Activated B cell treated with CpG ODN at 0.5 μM for 24 hours (primary cell): ENCODE measurements at regions not wholly inside any gene's neighbourhood (a gene's known extent, or its start where the extent isn't known, plus 50 kb on each side); places are given as distances from the start of the nearest gene placed in this dataset.
"Not testable (repeated sequence)": the region's sequence is repeated elsewhere in the genome, so short reads cannot be mapped to it uniquely, and the experiment has no call there.

Source experiments
- ATAC-seq: fragments of 200-7000 bp; cut with Tn5 transposase; one replicate; pipeline ENCODE4 v1.10.0; 2021; ENCODE audit warnings: low read depth, mild to moderate bottlenecking, moderate library complexity
- CTCF ChIA-PET: fragments of 350-600 bp; sonication (Branson Sonifier 250); formaldehyde crosslinking; loops from one replicate; lab custom pipeline; 2021; ENCODE audit warnings: antibody characterized with exemption; lab: Charles Lee
- POLR2A ChIA-PET: fragments of 350-600 bp; sonication (Branson Sonifier 250); formaldehyde crosslinking; loops from one replicate; lab custom pipeline; 2021; ENCODE audit warnings: antibody characterized with exemption; lab: Charles Lee
- DNase-seq: peaks from one replicate; pipeline ENCODE4 v3.0.0; 2022
- H3K27ac Mint-ChIP-seq: one replicate; pipeline ENCODE4 v1.8.0; 2020; ENCODE audit warnings: mixed read lengths
- H3K27me3 Mint-ChIP-seq: one replicate; pipeline ENCODE4 v1.8.0; 2021; ENCODE audit warnings: mixed read lengths
- H3K36me3 Mint-ChIP-seq: one replicate; pipeline ENCODE4 v1.8.0; 2021; ENCODE audit warnings: low read depth, mixed read lengths
- H3K4me1 Mint-ChIP-seq: one replicate; pipeline ENCODE4 v1.8.0; 2021; ENCODE audit warnings: mixed read lengths
- H3K4me3 Mint-ChIP-seq: one replicate; pipeline ENCODE4 v1.8.0; 2020; ENCODE audit warnings: mild to moderate bottlenecking, mixed read lengths
- H3K9me3 Mint-ChIP-seq: one replicate; pipeline ENCODE4 v1.8.0; 2020; ENCODE audit warnings: mixed read lengths
- intact Hi-C: fragments of 100-400 bp; cut with micrococcal nuclease; formaldehyde crosslinking; loops from one replicate; pipeline ENCODE4 v1.15.1; 2024
- TF ChIP-seq, protein P1 (sequence below): fragments of 200-600 bp; IDR thresholded peaks from one replicate; pipeline ENCODE4 v1.8.0; 2022; ENCODE audit warnings: antibody characterized with exemption, mild to moderate bottlenecking

DNA sequence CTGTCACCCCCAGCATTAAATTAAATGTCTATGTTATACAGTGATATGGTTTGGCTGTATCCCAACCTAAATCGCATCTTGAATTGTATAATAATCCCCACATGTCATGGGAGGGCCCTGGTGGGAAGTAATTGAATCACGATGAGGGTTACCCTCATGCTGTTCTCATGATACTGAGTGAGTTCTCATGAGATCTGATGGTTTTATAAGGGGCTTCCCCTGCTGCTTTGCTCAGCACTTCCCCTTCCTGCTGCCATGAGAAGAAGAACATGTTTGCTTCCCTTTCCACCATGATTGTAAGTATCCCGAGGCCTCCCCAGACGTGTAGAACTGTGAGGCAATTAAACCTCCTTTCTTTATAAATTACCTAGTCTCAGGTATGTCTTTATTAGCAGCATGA lies 445.7 kb downstream of the MRPL39 start:
- H3K36me3 Mint-ChIP-seq: peaks cover 6% of the 10 kb centered on the region
- intact Hi-C loops: no loop called here
- ChIA-PET POLR2A (no interaction called here), CTCF (no interaction called here)
- H3K4me3 Mint-ChIP-seq: no peak overlapping the region
- H3K27me3 Mint-ChIP-seq: no peaks in the 10 kb centered on the region
- TF ChIP-seq, protein P1, sequence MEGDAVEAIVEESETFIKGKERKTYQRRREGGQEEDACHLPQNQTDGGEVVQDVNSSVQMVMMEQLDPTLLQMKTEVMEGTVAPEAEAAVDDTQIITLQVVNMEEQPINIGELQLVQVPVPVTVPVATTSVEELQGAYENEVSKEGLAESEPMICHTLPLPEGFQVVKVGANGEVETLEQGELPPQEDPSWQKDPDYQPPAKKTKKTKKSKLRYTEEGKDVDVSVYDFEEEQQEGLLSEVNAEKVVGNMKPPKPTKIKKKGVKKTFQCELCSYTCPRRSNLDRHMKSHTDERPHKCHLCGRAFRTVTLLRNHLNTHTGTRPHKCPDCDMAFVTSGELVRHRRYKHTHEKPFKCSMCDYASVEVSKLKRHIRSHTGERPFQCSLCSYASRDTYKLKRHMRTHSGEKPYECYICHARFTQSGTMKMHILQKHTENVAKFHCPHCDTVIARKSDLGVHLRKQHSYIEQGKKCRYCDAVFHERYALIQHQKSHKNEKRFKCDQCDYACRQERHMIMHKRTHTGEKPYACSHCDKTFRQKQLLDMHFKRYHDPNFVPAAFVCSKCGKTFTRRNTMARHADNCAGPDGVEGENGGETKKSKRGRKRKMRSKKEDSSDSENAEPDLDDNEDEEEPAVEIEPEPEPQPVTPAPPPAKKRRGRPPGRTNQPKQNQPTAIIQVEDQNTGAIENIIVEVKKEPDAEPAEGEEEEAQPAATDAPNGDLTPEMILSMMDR: no peak
- ATAC-seq: no peak
- H3K9me3 Mint-ChIP-seq: peaks cover 25% of the 10 kb centered on the region
- DNase-seq: no peak
- peaks cover 18% of the 10 kb centered on the region for H3K4me1 Mint-ChIP-seq
- peak overlapping the region; percentile 55 for H3K27ac Mint-ChIP-seq

DNA sequence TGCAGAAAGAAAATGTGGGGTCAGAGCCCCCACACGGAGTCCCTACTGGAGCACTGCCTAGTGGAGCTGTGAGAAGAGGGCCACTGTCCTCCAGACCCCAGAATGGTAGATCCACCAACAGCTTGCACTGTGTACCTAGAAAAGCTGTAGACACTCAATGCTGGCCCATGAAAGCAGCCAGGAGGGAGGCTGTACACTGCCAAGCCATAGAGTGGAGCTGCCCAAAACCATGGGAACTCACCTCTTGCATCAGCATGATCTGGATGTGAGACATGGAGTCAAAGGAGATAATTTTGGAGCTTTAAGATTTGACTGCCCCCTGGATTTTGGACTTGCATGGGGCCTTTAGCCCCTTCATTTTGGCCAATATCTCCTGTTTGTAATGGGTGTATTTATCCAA lies 452.3 kb downstream of the MRPL39 start:
- CTCF ChIA-PET, POLR2A ChIA-PET, DNase-seq, H3K36me3 Mint-ChIP-seq, H3K27me3 Mint-ChIP-seq, H3K4me3 Mint-ChIP-seq, intact Hi-C loops, H3K4me1 Mint-ChIP-seq, H3K27ac Mint-ChIP-seq, ATAC-seq: not testable (repeated sequence)
- peaks cover 11% of the 10 kb centered on the region for H3K9me3 Mint-ChIP-seq

DNA sequence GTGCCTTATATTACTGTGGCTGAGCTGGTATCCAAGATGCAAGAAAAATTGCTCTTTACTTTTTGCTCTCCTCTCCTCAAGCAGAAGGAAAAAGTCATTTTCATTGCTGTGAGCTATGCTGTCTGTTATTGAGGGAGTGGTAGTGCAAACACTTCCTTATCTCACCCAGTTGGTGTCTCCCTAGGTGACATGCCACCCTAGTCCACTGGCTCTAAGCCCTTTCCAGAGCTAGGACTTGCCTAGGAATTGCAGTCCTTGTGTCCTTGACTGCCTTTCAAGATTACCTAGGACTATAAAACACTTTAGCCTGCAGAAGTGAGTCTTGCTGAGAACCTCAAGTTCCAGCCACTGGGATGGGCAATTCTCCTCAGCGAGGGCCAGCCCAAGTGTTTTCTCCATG lies 458.3 kb downstream of the MRPL39 start:
- Mint-ChIP-seq H3K27ac (no peak overlapping the region), H3K27me3 (no peaks in the 10 kb centered on the region), H3K9me3 (peaks cover 10% of the 10 kb centered on the region), H3K36me3 (peaks cover 2% of the 10 kb centered on the region), H3K4me1 (no peaks in the 10 kb centered on the region), H3K4me3 (no peak overlapping the region)
- TF ChIP-seq, protein P1: no peak
- POLR2A ChIA-PET: interaction anchor here (0.7 kb wide), 1 partner anchor 40 kb away, joined by 3 read pairs; no protein-coding TSS in a partner anchor
- CTCF ChIA-PET: no interaction called here
- intact Hi-C loops: no loop called here
- ATAC-seq: no peak
- DNase-seq: no peak

DNA sequence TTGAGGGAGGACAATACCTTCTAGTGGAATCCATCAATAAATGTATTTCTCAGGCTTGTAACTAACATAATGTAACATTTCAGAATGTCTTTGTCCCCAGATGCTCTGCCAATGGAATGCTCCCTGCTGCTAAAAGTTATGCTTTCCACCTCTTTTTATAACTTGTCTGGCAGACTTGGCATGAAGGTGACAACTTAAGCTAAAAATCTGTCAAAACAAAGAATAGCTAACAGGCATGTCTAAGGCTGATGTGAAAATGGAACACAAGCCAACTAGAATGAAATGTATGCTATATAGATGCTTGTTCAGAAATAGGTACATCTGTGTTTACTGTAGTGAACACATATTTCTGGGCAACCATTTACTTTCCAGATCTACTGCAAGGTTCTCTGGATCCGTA lies 467.9 kb downstream of the MRPL39 start:
- DNase-seq (no peak), ATAC-seq (no peak)
- CTCF ChIA-PET: no interaction called here
- H3K4me3 Mint-ChIP-seq: no peak overlapping the region
- TF ChIP-seq, protein P1: no peak
- intact Hi-C loops: no loop called here
- POLR2A ChIA-PET: interaction anchor here (0.7 kb wide), 1 partner anchor 514 kb away, joined by 4 read pairs; no protein-coding TSS in a partner anchor
- no peaks in the 10 kb centered on the region for H3K27me3 Mint-ChIP-seq
- no peaks in the 10 kb centered on the region for H3K36me3 Mint-ChIP-seq
- H3K4me1 Mint-ChIP-seq: no peaks in the 10 kb centered on the region
- no peaks in the 10 kb centered on the region for H3K9me3 Mint-ChIP-seq
- no peak overlapping the region for H3K27ac Mint-ChIP-seq

DNA sequence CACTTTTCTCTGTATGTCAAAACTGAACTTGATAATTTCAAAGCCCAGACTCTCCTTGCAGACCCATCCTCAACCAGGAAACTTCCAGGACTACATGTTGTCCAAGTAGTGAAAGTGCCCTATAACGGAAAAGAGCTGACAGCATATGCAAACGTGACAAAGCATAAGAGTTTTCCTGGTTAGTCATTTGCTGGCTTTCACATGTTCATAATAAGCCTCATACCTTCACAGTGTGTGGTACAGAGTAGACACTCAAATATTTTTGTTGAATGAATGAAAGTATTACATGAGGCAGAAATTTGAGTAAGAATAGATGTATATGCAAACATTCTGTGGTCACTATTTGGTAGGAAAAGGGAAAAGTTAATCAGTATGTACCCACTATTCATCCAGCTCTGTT lies 473.3 kb downstream of the MRPL39 start:
- DNase-seq: no peak
- CTCF ChIA-PET: no interaction called here
- peaks cover 9% of the 10 kb centered on the region for H3K9me3 Mint-ChIP-seq
- no peak overlapping the region for H3K27ac Mint-ChIP-seq
- intact Hi-C loops: no loop called here
- H3K4me3 Mint-ChIP-seq: no peak overlapping the region
- TF ChIP-seq, protein P1: no peak
- no peak for ATAC-seq
- no peaks in the 10 kb centered on the region for H3K4me1 Mint-ChIP-seq
- H3K27me3 Mint-ChIP-seq: no peaks in the 10 kb centered on the region
- no peaks in the 10 kb centered on the region for H3K36me3 Mint-ChIP-seq
- POLR2A ChIA-PET: no interaction called here

DNA sequence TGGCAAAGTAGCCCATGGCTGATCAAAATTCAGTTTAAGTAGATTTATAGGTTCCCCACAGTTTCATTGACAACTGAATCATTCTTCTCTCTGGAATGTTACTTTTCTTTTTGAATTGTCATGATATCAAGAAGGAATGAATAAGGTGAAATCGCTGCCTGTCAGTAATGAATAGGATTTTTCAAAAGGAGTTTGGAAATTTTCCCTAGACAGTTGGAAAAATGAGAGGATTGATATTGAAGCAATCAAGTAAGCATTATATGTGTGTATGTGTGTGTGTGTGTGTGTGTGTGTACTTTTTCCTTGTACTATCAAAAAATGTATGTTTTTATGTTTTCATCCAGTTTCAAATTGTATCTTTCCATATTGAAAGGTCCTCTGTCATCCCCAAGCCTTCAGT lies 479.5 kb downstream of the MRPL39 start:
- H3K4me3 Mint-ChIP-seq: no peak overlapping the region
- intact Hi-C loops: no loop called here
- no peak overlapping the region for H3K27ac Mint-ChIP-seq
- peaks cover 4% of the 10 kb centered on the region for H3K4me1 Mint-ChIP-seq
- no peak for ATAC-seq
- no peaks in the 10 kb centered on the region for H3K36me3 Mint-ChIP-seq
- peaks cover 9% of the 10 kb centered on the region for H3K9me3 Mint-ChIP-seq
- DNase-seq: no peak
- CTCF ChIA-PET: no interaction called here
- no peaks in the 10 kb centered on the region for H3K27me3 Mint-ChIP-seq
- POLR2A ChIA-PET: no interaction called here
- TF ChIP-seq, protein P1: no peak
